ENCODE measurements at regions not wholly inside any gene's neighbourhood (a gene's known extent, or its start where the extent isn't known, plus 50 kb on each side); places are given as distances from the start of the nearest gene placed in this dataset.

GRCh38 chr4:12211636-12212035, 782.9 kb upstream of the HS3ST1 start:
- CTCF ChIA-PET: no interaction called here
- TF ChIP-seq CTCF (conservative IDR thresholded peaks at IDR 0.05): no peak
- TF ChIP-seq EZH2 (IDR thresholded peaks at IDR 0.05; ENCODE audit: low read depth): no peak
- POLR2A ChIA-PET (ENCODE audit: unreplicated experiment): no interaction called here

GRCh38 chr4:12207396-12207795, 778.7 kb upstream of the HS3ST1 start:
- BruUV-seq (replicated peaks): no TSS peak

More at GRCh38 chr4:12211636-12212035, 782.9 kb upstream of the HS3ST1 start:
- BruUV-seq (replicated peaks): no TSS peak
- no peaks in the 10 kb centered on the region for H4K20me1 ChIP-seq (ENCODE audit: insufficient read depth)
- H3K79me2 ChIP-seq (ENCODE audit: low read depth): no peaks in the 10 kb centered on the region
- H3K9me2 ChIP-seq (ENCODE audit: insufficient read depth): no peaks in the 10 kb centered on the region
- H3K4me1 ChIP-seq (replicated peaks; ENCODE audit: insufficient read depth): no peaks in the 10 kb centered on the region
- no peaks in the 10 kb centered on the region for H3K27me3 ChIP-seq (ENCODE audit: insufficient read depth, low read depth)
- no peaks in the 10 kb centered on the region for H3K36me3 ChIP-seq (ENCODE audit: low read depth)
- H3K4me3 ChIP-seq: no peak overlapping the region
- no peaks in the 10 kb centered on the region for H3F3A ChIP-seq (ENCODE audit: insufficient read depth, low read depth)
- no peak for DNase-seq
- no peaks in the 10 kb centered on the region for H3K9me3 ChIP-seq (ENCODE audit: insufficient read depth, low read depth)
- H3K4me2 ChIP-seq: no peak overlapping the region
- no peak overlapping the region for H3K27ac ChIP-seq
- intact Hi-C loops (cut with micrococcal nuclease; ENCODE audit: unreplicated experiment): no loop called here
- H2AFZ ChIP-seq: no peak overlapping the region

GRCh38 chr4:12206091-12206490, 777.4 kb upstream of the HS3ST1 start:
- Histone ChIP-seq H3F3A (ENCODE audit: insufficient read depth, low read depth) (no peaks in the 10 kb centered on the region), H3K36me3 (ENCODE audit: low read depth) (no peaks in the 10 kb centered on the region), H2AFZ (no peak overlapping the region), H3K4me3 (no peak overlapping the region), H3K4me1 (replicated peaks; ENCODE audit: insufficient read depth) (no peaks in the 10 kb centered on the region), H3K4me2 (no peak overlapping the region), H3K27ac (no peak overlapping the region), H3K27me3 (ENCODE audit: insufficient read depth, low read depth) (no peaks in the 10 kb centered on the region), H3K9me2 (ENCODE audit: insufficient read depth) (no peaks in the 10 kb centered on the region), H4K20me1 (ENCODE audit: insufficient read depth) (no peaks in the 10 kb centered on the region), H3K79me2 (ENCODE audit: low read depth) (no peaks in the 10 kb centered on the region), H3K9me3 (ENCODE audit: insufficient read depth, low read depth) (no peaks in the 10 kb centered on the region)
- DNase-seq: no peak
- BruUV-seq (replicated peaks): no TSS peak
- ChIA-PET CTCF (no interaction called here), POLR2A (ENCODE audit: unreplicated experiment) (no interaction called here)
- intact Hi-C loops (cut with micrococcal nuclease; ENCODE audit: unreplicated experiment): no loop called here
- TF ChIP-seq EZH2 (IDR thresholded peaks at IDR 0.05; ENCODE audit: low read depth) (no peak), CTCF (conservative IDR thresholded peaks at IDR 0.05) (no peak)

More at GRCh38 chr4:12207396-12207795, 778.7 kb upstream of the HS3ST1 start:
- H3K27me3 ChIP-seq (ENCODE audit: insufficient read depth, low read depth): no peaks in the 10 kb centered on the region
- TF ChIP-seq EZH2 (IDR thresholded peaks at IDR 0.05; ENCODE audit: low read depth) (no peak), CTCF (conservative IDR thresholded peaks at IDR 0.05) (no peak)
- no peaks in the 10 kb centered on the region for H3K9me3 ChIP-seq (ENCODE audit: insufficient read depth, low read depth)
- H3K9me2 ChIP-seq (ENCODE audit: insufficient read depth): no peaks in the 10 kb centered on the region
- no peak overlapping the region for H3K4me2 ChIP-seq
- no peak overlapping the region for H2AFZ ChIP-seq
- H3F3A ChIP-seq (ENCODE audit: insufficient read depth, low read depth): no peaks in the 10 kb centered on the region
- H3K36me3 ChIP-seq (ENCODE audit: low read depth): no peaks in the 10 kb centered on the region
- H3K27ac ChIP-seq: no peak overlapping the region
- H3K4me1 ChIP-seq (replicated peaks; ENCODE audit: insufficient read depth): no peaks in the 10 kb centered on the region
- no peak overlapping the region for H3K4me3 ChIP-seq
- POLR2A ChIA-PET (ENCODE audit: unreplicated experiment): no interaction called here
- H4K20me1 ChIP-seq (ENCODE audit: insufficient read depth): no peaks in the 10 kb centered on the region
- intact Hi-C loops (cut with micrococcal nuclease; ENCODE audit: unreplicated experiment): no loop called here
- CTCF ChIA-PET: no interaction called here
- DNase-seq: no peak
- H3K79me2 ChIP-seq (ENCODE audit: low read depth): no peaks in the 10 kb centered on the region

Data from PC-9 (cell line).